Mesendoderm (in vitro differentiated cells): ENCODE measurements at regions not wholly inside any gene's neighbourhood (a gene's known extent, or its start where the extent isn't known, plus 50 kb on each side); places are given as distances from the start of the nearest gene placed in this dataset.

Experiments used
- DNase-seq: peaks from one replicate; pipeline ENCODE4 v3.0.0; 2013
- H2AK5ac ChIP-seq: 2 replicates; pipeline ENCODE4 v1.6.1; 2013; ENCODE audit warnings: low read length, inconsistent platforms
- H2BK120ac ChIP-seq: 2 replicates; pipeline ENCODE4 v1.6.1; 2013; ENCODE audit warnings: low read depth, mild to moderate bottlenecking, low read length, moderate library complexity, mixed read lengths
- H2BK15ac ChIP-seq: replicated peaks from 2 replicates; pipeline ENCODE4 v1.6.1; 2013; ENCODE audit warnings: low read depth, mild to moderate bottlenecking, moderate library complexity
- H2BK5ac ChIP-seq: 2 replicates; pipeline ENCODE4 v1.6.1; 2013; ENCODE audit warnings: low read length, inconsistent platforms
- H3K18ac ChIP-seq: 2 replicates; pipeline ENCODE4 v1.6.1; 2013; ENCODE audit warnings: mild to moderate bottlenecking, low read length, mixed read lengths
- H3K23ac ChIP-seq: one replicate; pipeline ENCODE4 v1.6.1; 2013; ENCODE audit warnings: low read length
- H3K27ac ChIP-seq: 2 replicates; pipeline ENCODE4 v1.5.1; 2013; ENCODE audit warnings: low read depth, mild to moderate bottlenecking, inconsistent platforms, low read length, moderate library complexity
- H3K27me3 ChIP-seq: 2 replicates; pipeline ENCODE4 v1.6.1; 2013; ENCODE audit warnings: low read length, control low read depth, mild to moderate bottlenecking, inconsistent platforms; ENCODE audit not compliant: insufficient read depth, poor library complexity
- H3K36me3 ChIP-seq: 2 replicates; pipeline ENCODE4 v1.6.1; 2013; ENCODE audit warnings: low read length, inconsistent platforms; ENCODE audit not compliant: control insufficient read depth, insufficient read depth
- H3K4ac ChIP-seq: one replicate; pipeline ENCODE4 v1.6.1; 2013; ENCODE audit warnings: low read depth, mild to moderate bottlenecking, low read length, moderate library complexity
- H3K4me1 ChIP-seq: 2 replicates; pipeline ENCODE4 v1.6.1; 2013; ENCODE audit warnings: low read depth, low read length, inconsistent platforms; ENCODE audit not compliant: control insufficient read depth
- H3K4me2 ChIP-seq: 2 replicates; pipeline ENCODE4 v1.6.1; 2013; ENCODE audit warnings: low read length
- H3K4me3 ChIP-seq: 2 replicates; pipeline ENCODE4 v1.5.1; 2013; ENCODE audit warnings: mild to moderate bottlenecking, low read length
- H3K56ac ChIP-seq: one replicate; pipeline ENCODE4 v1.6.1; 2013; ENCODE audit warnings: low read length
- H3K79me1 ChIP-seq: 2 replicates; pipeline ENCODE4 v1.6.1; 2013; ENCODE audit warnings: low read length, inconsistent platforms
- H3K79me2 ChIP-seq: 2 replicates; pipeline ENCODE4 v1.6.1; 2013; ENCODE audit warnings: mild to moderate bottlenecking, low read length; ENCODE audit not compliant: control insufficient read depth, insufficient read depth
- H3K9ac ChIP-seq: 2 replicates; pipeline ENCODE4 v1.6.1; 2013; ENCODE audit warnings: low read length, inconsistent platforms
- H4K5ac ChIP-seq: one replicate; pipeline ENCODE4 v1.6.1; 2013; ENCODE audit warnings: low read length
- H4K8ac ChIP-seq: one replicate; pipeline ENCODE4 v1.6.1; 2013; ENCODE audit warnings: low read depth, mild to moderate bottlenecking, control low read depth, low read length, moderate library complexity
- WGBS: extraction: QIAGEN DNeasy Blood & Tissue Kit; methylation state at CpG from one replicate; pipeline ENCODE4 v1.1.7; 2013; ENCODE audit warnings: low lambda C conversion rate, missing lambda C conversion rate; ENCODE audit not compliant: insufficient coverage; ENCODE audit errors: extremely low coverage; 5-methylcytosine and 5-hydroxymethylcytosine counted together

DNA sequence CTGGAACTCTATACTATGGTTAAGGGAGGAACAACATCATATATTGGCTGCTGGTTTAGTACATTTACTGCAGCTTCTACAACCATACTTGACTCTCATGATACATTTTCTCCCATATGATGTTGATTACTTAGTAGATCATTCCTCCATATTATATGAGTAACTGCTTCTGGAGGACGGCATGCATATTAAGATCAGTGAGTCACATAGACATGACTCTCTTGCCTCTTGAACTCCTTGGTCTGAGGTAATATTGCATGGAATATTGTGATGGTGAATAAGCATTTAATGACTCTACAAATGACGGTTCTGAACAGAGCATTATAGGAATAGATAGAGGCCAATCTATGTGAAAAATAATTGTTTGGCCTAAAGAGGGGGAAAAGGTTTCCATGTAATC lies 418.8 kb upstream of the SPHKAP start:
- no peak overlapping the region for H2BK120ac ChIP-seq
- H2BK5ac ChIP-seq: no peak overlapping the region

DNA sequence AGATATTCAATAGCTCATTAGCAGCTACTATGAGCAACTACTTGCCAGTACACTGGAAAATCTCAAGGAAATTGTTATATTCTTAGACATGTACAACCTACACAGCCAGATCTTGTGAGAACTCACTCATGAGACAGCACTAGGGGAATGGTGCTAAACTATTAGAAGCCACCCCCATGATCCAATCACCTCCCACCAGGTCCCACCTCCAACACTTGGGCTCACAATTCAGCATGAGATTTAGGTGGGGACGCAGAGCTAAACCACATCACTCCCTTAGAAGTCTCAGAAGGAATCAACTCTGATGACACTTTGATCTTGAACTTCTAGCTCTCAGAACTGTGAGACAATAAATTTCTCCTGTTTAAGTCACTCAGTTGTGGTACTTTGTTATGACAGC lies 418.3 kb upstream of the SPHKAP start:
- DNase-seq: no peak
- Histone ChIP-seq H3K18ac (no peak overlapping the region), H2BK15ac (no peak overlapping the region), H3K56ac (no peak overlapping the region), H2AK5ac (no peak overlapping the region), H3K36me3 (no peaks in the 10 kb centered on the region), H3K23ac (no peak overlapping the region), H4K5ac (no peak overlapping the region), H3K4me1 (no peaks in the 10 kb centered on the region), H4K8ac (no peak overlapping the region), H3K27ac (no peak overlapping the region), H2BK5ac (no peak overlapping the region), H3K79me1 (no peaks in the 10 kb centered on the region), H3K4ac (no peak overlapping the region), H3K27me3 (no peaks in the 10 kb centered on the region), H3K4me2 (no peak overlapping the region), H3K9ac (no peak overlapping the region), H2BK120ac (no peak overlapping the region), H3K79me2 (no peaks in the 10 kb centered on the region), H3K4me3 (no peak overlapping the region)
- WGBS: no CpG with 5 or more reads among the region's 1 CpG

More for the DNA sequence above, 418.8 kb upstream of the SPHKAP start:
- Histone ChIP-seq H3K9ac (no peak overlapping the region), H3K36me3 (no peaks in the 10 kb centered on the region), H3K4ac (no peak overlapping the region), H3K79me1 (no peaks in the 10 kb centered on the region), H3K23ac (no peak overlapping the region), H3K4me3 (no peak overlapping the region), H4K8ac (no peak overlapping the region), H3K18ac (no peak overlapping the region), H3K56ac (no peak overlapping the region), H3K4me2 (no peak overlapping the region), H4K5ac (no peak overlapping the region), H3K27me3 (no peaks in the 10 kb centered on the region), H2AK5ac (no peak overlapping the region), H3K27ac (no peak overlapping the region), H2BK15ac (no peak overlapping the region), H3K4me1 (no peaks in the 10 kb centered on the region), H3K79me2 (no peaks in the 10 kb centered on the region)
- WGBS: no CpG with 5 or more reads among the region's 2 CpGs
- DNase-seq: no peak

DNA sequence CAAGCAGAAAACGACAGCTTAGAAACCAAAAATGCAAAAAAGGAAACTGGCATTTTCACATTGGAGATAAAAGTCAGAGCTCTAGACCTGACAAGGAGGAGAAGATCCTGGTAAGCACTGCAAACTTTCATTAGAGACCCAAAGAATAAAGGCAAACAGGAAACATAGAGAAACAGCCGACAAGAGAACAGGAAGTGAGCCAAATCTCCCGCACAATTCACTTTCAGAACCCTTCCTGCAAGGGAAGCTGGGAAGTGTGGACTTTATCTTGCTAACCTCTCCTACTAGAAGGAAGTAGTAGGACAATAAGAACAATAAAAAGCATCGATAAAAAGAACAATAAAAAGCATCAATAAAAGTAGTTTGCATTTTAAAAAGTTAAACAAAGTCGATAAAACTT lies 417.8 kb upstream of the SPHKAP start:
- H3K23ac ChIP-seq: no peak overlapping the region
- no peak overlapping the region for H4K5ac ChIP-seq
- H3K9ac ChIP-seq: no peak overlapping the region
- no peak overlapping the region for H3K18ac ChIP-seq
- H3K4ac ChIP-seq: no peak overlapping the region
- H2BK15ac ChIP-seq: no peak overlapping the region
- H3K79me2 ChIP-seq: no peaks in the 10 kb centered on the region
- no CpG with 5 or more reads among the region's 5 CpGs for WGBS
- no peaks in the 10 kb centered on the region for H3K79me1 ChIP-seq
- no peak overlapping the region for H3K4me3 ChIP-seq
- H3K56ac ChIP-seq: no peak overlapping the region
- H3K4me1 ChIP-seq: no peaks in the 10 kb centered on the region
- no peak overlapping the region for H4K8ac ChIP-seq
- H2BK120ac ChIP-seq: no peak overlapping the region
- no peak overlapping the region for H2BK5ac ChIP-seq
- no peaks in the 10 kb centered on the region for H3K27me3 ChIP-seq
- H3K36me3 ChIP-seq: no peaks in the 10 kb centered on the region
- H3K4me2 ChIP-seq: no peak overlapping the region
- no peak for DNase-seq
- no peak overlapping the region for H2AK5ac ChIP-seq
- no peak overlapping the region for H3K27ac ChIP-seq

DNA sequence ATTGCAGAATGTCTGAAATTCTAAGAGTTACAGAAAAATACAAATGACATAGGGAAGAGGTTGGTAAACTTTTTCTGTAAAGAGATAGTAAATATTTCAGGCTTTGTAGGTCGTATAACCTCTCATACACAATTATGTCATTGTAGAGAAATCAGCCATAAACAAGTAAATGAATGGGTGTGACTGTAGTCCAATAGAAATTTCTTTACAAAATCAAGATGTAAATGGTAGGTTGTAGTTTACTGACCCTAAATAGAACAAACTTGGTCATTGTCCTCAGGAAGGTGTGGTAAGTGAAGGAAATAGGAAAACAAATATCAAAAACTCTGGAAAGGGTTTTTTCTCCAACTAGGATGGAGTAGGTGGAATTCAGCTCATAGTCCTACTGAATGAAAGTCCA lies 415.5 kb upstream of the SPHKAP start:
- H3K56ac ChIP-seq: no peak overlapping the region
- no peaks in the 10 kb centered on the region for H3K36me3 ChIP-seq
- WGBS: no CpG with 5 or more reads among the region's 1 CpG

DNA sequence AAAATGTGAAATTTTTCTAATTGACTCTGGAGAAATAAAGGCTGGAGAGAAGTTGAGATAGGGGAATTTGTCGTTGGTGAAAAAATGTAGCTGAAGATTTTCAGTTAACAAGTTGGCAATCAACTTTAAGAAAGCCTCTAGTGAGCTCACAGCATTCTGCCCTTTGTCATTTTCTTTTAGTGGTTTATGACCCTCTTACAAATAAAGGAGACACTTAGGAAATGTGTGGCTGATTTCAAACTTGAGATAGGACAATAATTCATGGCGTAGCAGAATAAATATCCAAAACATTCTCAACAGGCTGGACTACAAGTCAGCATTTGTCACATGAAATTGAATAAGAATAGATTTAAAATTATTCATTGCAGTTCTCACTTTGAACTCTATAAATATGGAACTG lies 412.5 kb upstream of the SPHKAP start:
- H4K5ac ChIP-seq: no peak overlapping the region
- H2AK5ac ChIP-seq: no peak overlapping the region
- H3K79me1 ChIP-seq: no peaks in the 10 kb centered on the region
- no peak overlapping the region for H3K9ac ChIP-seq
- no peak overlapping the region for H2BK5ac ChIP-seq
- no peak overlapping the region for H3K4me3 ChIP-seq
- no peaks in the 10 kb centered on the region for H3K27me3 ChIP-seq
- no peaks in the 10 kb centered on the region for H3K36me3 ChIP-seq
- H3K4ac ChIP-seq: no peak overlapping the region
- DNase-seq: no peak
- no peak overlapping the region for H4K8ac ChIP-seq
- no peak overlapping the region for H2BK120ac ChIP-seq
- no peak overlapping the region for H3K56ac ChIP-seq
- WGBS: 100% methylated on average over 1 of the region's 2 CpGs
- no peaks in the 10 kb centered on the region for H3K79me2 ChIP-seq
- H3K27ac ChIP-seq: no peak overlapping the region
- H3K4me2 ChIP-seq: no peak overlapping the region
- no peak overlapping the region for H2BK15ac ChIP-seq
- H3K18ac ChIP-seq: no peak overlapping the region
- no peak overlapping the region for H3K23ac ChIP-seq
- H3K4me1 ChIP-seq: no peaks in the 10 kb centered on the region

More for the DNA sequence above, 415.5 kb upstream of the SPHKAP start:
- no peaks in the 10 kb centered on the region for H3K79me1 ChIP-seq
- no peak overlapping the region for H2BK15ac ChIP-seq
- DNase-seq: no peak
- no peaks in the 10 kb centered on the region for H3K27me3 ChIP-seq
- H2AK5ac ChIP-seq: no peak overlapping the region
- H2BK120ac ChIP-seq: no peak overlapping the region
- no peak overlapping the region for H3K4ac ChIP-seq
- no peak overlapping the region for H4K8ac ChIP-seq
- H3K4me3 ChIP-seq: no peak overlapping the region
- H3K23ac ChIP-seq: no peak overlapping the region
- H3K27ac ChIP-seq: no peak overlapping the region
- H3K9ac ChIP-seq: no peak overlapping the region
- no peak overlapping the region for H2BK5ac ChIP-seq
- H3K4me1 ChIP-seq: no peaks in the 10 kb centered on the region
- H3K18ac ChIP-seq: no peak overlapping the region
- no peaks in the 10 kb centered on the region for H3K79me2 ChIP-seq
- no peak overlapping the region for H3K4me2 ChIP-seq
- no peak overlapping the region for H4K5ac ChIP-seq

DNA sequence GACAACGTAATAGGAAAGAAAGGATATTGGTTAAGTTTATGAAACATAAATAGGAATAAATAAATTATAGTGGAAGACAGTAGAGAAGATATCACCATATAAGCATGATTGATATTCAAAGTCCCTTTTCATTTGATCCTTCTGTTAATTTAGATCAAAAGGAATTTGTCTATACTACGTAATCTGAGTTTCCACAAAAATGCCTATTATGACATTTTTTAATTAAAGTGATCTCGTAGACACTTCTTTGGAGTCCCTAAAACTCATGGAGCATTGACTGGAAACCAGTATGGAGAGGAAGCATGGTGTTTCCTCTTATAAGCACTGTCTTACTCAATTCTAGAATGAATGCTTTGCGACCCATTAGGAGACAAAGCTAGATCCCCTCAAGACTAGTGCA lies 411.4 kb upstream of the SPHKAP start:
- Histone ChIP-seq H3K79me1 (no peaks in the 10 kb centered on the region), H3K9ac (no peak overlapping the region), H3K4me2 (no peak overlapping the region), H4K5ac (no peak overlapping the region), H2AK5ac (no peak overlapping the region), H3K18ac (no peak overlapping the region), H4K8ac (no peak overlapping the region), H3K27me3 (no peaks in the 10 kb centered on the region), H3K4me1 (no peaks in the 10 kb centered on the region), H3K79me2 (no peaks in the 10 kb centered on the region), H3K56ac (no peak overlapping the region), H2BK5ac (no peak overlapping the region), H2BK15ac (no peak overlapping the region), H3K27ac (no peak overlapping the region), H3K4me3 (no peak overlapping the region), H3K23ac (no peak overlapping the region), H2BK120ac (no peak overlapping the region), H3K4ac (no peak overlapping the region), H3K36me3 (no peaks in the 10 kb centered on the region)
- DNase-seq: no peak
- WGBS: no CpG with 5 or more reads among the region's 4 CpGs
